ENCODE measurements at regions not wholly inside any gene's neighbourhood (a gene's known extent, or its start where the extent isn't known, plus 50 kb on each side); places are given as distances from the start of the nearest gene placed in this dataset.

DNA sequence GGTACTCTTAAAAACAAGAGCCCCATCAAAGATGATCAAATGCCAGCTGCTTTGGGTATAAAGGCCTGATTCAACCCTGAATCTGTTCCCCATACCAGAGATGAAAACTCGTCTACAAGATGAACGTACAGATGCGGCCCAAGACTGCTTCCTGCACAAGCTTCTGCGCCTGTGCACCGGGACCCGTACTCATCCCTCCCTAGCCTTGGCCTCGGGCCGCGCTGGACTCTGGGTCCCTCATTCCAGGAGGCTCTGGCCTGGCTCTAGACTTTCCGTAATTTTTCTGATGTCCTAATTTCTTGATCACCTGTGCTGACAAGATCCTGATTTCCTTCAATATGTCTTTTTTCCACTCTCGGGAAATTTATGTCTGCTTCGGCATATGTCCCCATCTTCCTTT is 612.3 kb downstream of the BNC2 start:
- Histone ChIP-seq H3K9me3 (ENCODE audit: control insufficient read depth, insufficient read depth, low read depth, low read length) (no peaks in the 10 kb centered on the region), H3K4me1 (ENCODE audit: control insufficient read depth, insufficient read depth, low read length) (no peaks in the 10 kb centered on the region), H3K4me3 (ENCODE audit: low read depth in 2 of 2, low read length in 2 of 2) (no peak overlapping the region), H3K36me3 (ENCODE audit: control insufficient read depth, insufficient read depth, low read length) (no peaks in the 10 kb centered on the region), H3K27me3 (ENCODE audit: control insufficient read depth, insufficient read depth, low read length) (no peaks in the 10 kb centered on the region), H3K27ac (ENCODE audit: low read length) (no peak overlapping the region)
- no TSS peak for BruUV-seq (replicated peaks)
- TF ChIP-seq, protein P1, sequence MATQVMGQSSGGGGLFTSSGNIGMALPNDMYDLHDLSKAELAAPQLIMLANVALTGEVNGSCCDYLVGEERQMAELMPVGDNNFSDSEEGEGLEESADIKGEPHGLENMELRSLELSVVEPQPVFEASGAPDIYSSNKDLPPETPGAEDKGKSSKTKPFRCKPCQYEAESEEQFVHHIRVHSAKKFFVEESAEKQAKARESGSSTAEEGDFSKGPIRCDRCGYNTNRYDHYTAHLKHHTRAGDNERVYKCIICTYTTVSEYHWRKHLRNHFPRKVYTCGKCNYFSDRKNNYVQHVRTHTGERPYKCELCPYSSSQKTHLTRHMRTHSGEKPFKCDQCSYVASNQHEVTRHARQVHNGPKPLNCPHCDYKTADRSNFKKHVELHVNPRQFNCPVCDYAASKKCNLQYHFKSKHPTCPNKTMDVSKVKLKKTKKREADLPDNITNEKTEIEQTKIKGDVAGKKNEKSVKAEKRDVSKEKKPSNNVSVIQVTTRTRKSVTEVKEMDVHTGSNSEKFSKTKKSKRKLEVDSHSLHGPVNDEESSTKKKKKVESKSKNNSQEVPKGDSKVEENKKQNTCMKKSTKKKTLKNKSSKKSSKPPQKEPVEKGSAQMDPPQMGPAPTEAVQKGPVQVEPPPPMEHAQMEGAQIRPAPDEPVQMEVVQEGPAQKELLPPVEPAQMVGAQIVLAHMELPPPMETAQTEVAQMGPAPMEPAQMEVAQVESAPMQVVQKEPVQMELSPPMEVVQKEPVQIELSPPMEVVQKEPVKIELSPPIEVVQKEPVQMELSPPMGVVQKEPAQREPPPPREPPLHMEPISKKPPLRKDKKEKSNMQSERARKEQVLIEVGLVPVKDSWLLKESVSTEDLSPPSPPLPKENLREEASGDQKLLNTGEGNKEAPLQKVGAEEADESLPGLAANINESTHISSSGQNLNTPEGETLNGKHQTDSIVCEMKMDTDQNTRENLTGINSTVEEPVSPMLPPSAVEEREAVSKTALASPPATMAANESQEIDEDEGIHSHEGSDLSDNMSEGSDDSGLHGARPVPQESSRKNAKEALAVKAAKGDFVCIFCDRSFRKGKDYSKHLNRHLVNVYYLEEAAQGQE (IDR thresholded peaks at IDR 0.05; ENCODE audit: insufficient read depth in 1 of 2, low read depth in 2 of 2, low read length in 1 of 2) = no peak
- TF ChIP-seq SIN3A (IDR thresholded peaks at IDR 0.05; ENCODE audit: borderline replicate concordance, insufficient read depth, low read depth, low read length) (no peak), POLR2AphosphoS5 (IDR thresholded peaks at IDR 0.05; ENCODE audit: low read depth, low read length) (no peak), TCF7L2 (IDR thresholded peaks at IDR 0.05; ENCODE audit: low read depth, low read length) (no peak)
- TF ChIP-seq, protein P2, sequence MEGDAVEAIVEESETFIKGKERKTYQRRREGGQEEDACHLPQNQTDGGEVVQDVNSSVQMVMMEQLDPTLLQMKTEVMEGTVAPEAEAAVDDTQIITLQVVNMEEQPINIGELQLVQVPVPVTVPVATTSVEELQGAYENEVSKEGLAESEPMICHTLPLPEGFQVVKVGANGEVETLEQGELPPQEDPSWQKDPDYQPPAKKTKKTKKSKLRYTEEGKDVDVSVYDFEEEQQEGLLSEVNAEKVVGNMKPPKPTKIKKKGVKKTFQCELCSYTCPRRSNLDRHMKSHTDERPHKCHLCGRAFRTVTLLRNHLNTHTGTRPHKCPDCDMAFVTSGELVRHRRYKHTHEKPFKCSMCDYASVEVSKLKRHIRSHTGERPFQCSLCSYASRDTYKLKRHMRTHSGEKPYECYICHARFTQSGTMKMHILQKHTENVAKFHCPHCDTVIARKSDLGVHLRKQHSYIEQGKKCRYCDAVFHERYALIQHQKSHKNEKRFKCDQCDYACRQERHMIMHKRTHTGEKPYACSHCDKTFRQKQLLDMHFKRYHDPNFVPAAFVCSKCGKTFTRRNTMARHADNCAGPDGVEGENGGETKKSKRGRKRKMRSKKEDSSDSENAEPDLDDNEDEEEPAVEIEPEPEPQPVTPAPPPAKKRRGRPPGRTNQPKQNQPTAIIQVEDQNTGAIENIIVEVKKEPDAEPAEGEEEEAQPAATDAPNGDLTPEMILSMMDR (IDR thresholded peaks at IDR 0.05) = no peak
- ChIA-PET CTCF (no interaction called here), POLR2A (no interaction called here)
- in situ Hi-C loops (cut with HindIII; ENCODE audit: low pct_unique_long_range_greater_than_20kb, low sequenced_read_pairs) (no loop called here), intact Hi-C loops (cut with micrococcal nuclease; ENCODE audit: unreplicated experiment) (no loop called here)
- ATAC-seq = no peak
- no peak for DNase-seq (ENCODE audit: low read depth, low spot score)

DNA sequence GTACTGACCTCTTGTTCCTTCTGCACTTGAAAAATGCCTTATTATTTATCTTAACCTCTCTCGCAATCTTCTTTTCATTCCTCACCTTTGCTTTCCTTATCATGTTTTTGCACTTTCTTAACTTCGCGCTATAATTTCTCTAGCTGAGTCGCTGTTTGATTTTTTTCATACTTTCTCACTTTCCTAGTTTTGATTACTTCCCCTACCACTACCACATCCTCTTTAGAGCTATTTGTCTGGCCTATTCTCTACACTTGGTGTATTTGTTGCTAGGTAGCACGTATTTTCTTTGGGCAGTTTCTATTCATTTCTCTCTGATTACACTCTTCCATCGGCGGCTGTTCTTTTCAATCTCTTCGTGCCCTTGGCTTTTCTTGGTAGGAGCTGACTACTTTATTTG is 611.8 kb downstream of the BNC2 start:
- DNase-seq (ENCODE audit: low read depth, low spot score) = no peak
- TF ChIP-seq POLR2AphosphoS5 (IDR thresholded peaks at IDR 0.05; ENCODE audit: low read depth, low read length) (no peak), SIN3A (IDR thresholded peaks at IDR 0.05; ENCODE audit: borderline replicate concordance, insufficient read depth, low read depth, low read length) (no peak), TCF7L2 (IDR thresholded peaks at IDR 0.05; ENCODE audit: low read depth, low read length) (no peak)
- TF ChIP-seq, protein P2 (IDR thresholded peaks at IDR 0.05) = no peak
- TF ChIP-seq, protein P1 (IDR thresholded peaks at IDR 0.05; ENCODE audit: insufficient read depth in 1 of 2, low read depth in 2 of 2, low read length in 1 of 2) = no peak
- no peaks in the 10 kb centered on the region for H3K27me3 ChIP-seq (ENCODE audit: control insufficient read depth, insufficient read depth, low read length)
- no peak overlapping the region for H3K27ac ChIP-seq (ENCODE audit: low read length)
- ChIA-PET POLR2A (no interaction called here), CTCF (no interaction called here)
- intact Hi-C loops (cut with micrococcal nuclease; ENCODE audit: unreplicated experiment) = no loop called here
- H3K9me3 ChIP-seq (ENCODE audit: control insufficient read depth, insufficient read depth, low read depth, low read length) = no peaks in the 10 kb centered on the region
- no TSS peak for BruUV-seq (replicated peaks)
- no peaks in the 10 kb centered on the region for H3K36me3 ChIP-seq (ENCODE audit: control insufficient read depth, insufficient read depth, low read length)
- no peaks in the 10 kb centered on the region for H3K4me1 ChIP-seq (ENCODE audit: control insufficient read depth, insufficient read depth, low read length)
- in situ Hi-C loops (cut with HindIII; ENCODE audit: low pct_unique_long_range_greater_than_20kb, low sequenced_read_pairs) = no loop called here
- H3K4me3 ChIP-seq (ENCODE audit: low read depth in 2 of 2, low read length in 2 of 2) = no peak overlapping the region
- ATAC-seq = no peak
